ENCODE measurements at regions not wholly inside any gene's neighbourhood (a gene's known extent, or its start where the extent isn't known, plus 50 kb on each side); places are given as distances from the start of the nearest gene placed in this dataset.
"Not testable (repeated sequence)": the region's sequence is repeated elsewhere in the genome, so short reads cannot be mapped to it uniquely, and the experiment has no call there.

DNA sequence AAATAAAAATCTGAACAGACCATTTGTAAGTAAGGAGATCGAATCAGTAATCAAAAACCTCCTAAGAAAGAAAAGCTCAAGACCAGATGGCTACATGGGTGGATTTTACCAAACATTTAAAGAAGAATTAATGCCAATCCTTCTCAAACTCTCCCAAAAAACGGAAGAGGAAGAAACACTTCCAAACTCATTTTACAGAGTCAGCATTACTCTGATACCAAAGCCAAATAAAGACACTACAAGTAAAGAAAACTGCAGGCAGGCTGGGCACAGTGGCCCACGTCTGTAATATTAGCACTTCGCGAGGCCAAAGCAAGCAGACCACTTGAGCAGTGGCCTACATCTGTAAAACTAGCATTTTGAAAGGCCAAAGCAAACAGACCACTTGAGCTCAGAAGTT is 159.8 kb downstream of the DPY19L2 start:
- Histone ChIP-seq H3K27me3 (ENCODE audit: control insufficient read depth, insufficient read depth, low read length) (no peaks in the 10 kb centered on the region), H3K4me1 (ENCODE audit: control insufficient read depth, insufficient read depth, low read length) (no peaks in the 10 kb centered on the region), H3K36me3 (ENCODE audit: control insufficient read depth, insufficient read depth, low read length) (no peaks in the 10 kb centered on the region), H3K4me3 (ENCODE audit: low read length) (no peak overlapping the region), H3K27ac (ENCODE audit: low read length) (no peak overlapping the region), H3K9me3 (ENCODE audit: control insufficient read depth, insufficient read depth, low read length) (no peaks in the 10 kb centered on the region)
- no peak for DNase-seq (ENCODE audit: low read depth, low spot score)
- no CpG with 5 or more reads among the region's 5 CpGs for WGBS (ENCODE audit: insufficient coverage, insufficient read length)

DNA sequence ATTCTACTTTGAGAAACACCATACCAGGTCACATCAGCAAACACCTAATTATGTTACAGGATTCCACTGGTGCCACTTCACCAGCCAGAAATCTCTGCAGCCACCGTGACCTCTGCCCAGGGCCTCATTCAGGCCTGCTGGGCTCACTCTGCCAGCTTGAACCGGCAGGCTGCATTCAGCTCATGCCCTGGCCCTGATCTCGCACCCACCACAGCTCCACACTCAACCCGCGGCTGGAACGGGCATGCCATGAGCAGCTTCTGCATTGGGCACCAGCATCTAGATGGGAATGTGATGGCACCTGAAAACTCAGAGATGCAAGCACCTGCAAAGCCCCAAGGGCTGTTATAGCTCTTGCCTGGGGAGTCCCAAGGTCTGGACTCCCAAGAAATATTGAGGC is 168.7 kb downstream of the DPY19L2 start:
- H3K27me3 ChIP-seq (ENCODE audit: control insufficient read depth, insufficient read depth, low read length) = no peaks in the 10 kb centered on the region
- H3K27ac ChIP-seq (ENCODE audit: low read length) = no peak overlapping the region
- no peaks in the 10 kb centered on the region for H3K4me1 ChIP-seq (ENCODE audit: control insufficient read depth, insufficient read depth, low read length)
- H3K4me3 ChIP-seq (ENCODE audit: low read length) = no peak overlapping the region
- H3K36me3 ChIP-seq (ENCODE audit: control insufficient read depth, insufficient read depth, low read length) = no peaks in the 10 kb centered on the region
- no CpG with 5 or more reads among the region's 6 CpGs for WGBS (ENCODE audit: insufficient coverage, insufficient read length)
- no peak for DNase-seq (ENCODE audit: low read depth, low spot score)
- no peaks in the 10 kb centered on the region for H3K9me3 ChIP-seq (ENCODE audit: control insufficient read depth, insufficient read depth, low read length)

DNA sequence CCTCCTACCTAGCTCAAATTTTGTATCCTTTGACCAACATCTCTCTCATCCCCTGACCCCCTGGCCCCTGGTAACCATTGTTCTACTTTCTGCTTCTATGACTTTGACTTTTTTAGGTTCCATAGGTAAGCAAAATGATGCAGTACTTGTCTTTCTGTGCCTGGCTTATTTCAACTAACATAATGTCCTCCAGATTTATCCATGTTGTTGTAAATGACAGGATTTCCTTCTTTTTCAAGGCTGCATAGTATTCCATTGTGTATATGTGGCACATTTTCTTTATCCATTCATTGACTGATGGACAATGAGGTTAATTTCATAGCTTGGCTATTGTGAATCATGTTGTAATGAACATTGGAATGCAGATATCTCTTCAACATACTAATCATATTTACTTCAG is 170.1 kb downstream of the DPY19L2 start:
- Histone ChIP-seq H3K4me3 (ENCODE audit: low read length) (no peak overlapping the region), H3K36me3 (ENCODE audit: control insufficient read depth, insufficient read depth, low read length) (no peaks in the 10 kb centered on the region), H3K27ac (ENCODE audit: low read length) (no peak overlapping the region), H3K27me3 (ENCODE audit: control insufficient read depth, insufficient read depth, low read length) (no peaks in the 10 kb centered on the region), H3K4me1 (ENCODE audit: control insufficient read depth, insufficient read depth, low read length) (no peaks in the 10 kb centered on the region), H3K9me3 (ENCODE audit: control insufficient read depth, insufficient read depth, low read length) (no peaks in the 10 kb centered on the region)
- no peak for DNase-seq (ENCODE audit: low read depth, low spot score)

DNA sequence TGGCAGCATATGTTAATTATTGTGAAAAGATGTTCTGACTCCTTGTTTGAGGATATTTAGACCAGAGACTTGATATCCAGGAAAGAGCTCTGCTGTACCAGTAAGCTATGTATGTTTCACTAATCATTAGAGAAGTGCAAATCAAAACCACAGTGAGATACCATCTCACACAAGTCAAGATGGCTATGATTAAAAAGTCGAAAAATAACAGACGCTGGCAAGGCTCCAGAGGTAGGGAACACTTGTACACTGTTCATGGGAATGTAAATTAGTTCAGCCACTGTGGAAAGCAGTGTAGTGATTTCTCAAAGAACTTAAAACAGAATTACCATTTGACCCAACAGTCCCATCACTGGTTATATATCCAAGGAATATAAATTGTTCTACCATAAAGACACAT is 171.6 kb downstream of the DPY19L2 start:
- Histone ChIP-seq H3K27ac (ENCODE audit: low read length) (no peak overlapping the region), H3K36me3 (ENCODE audit: control insufficient read depth, insufficient read depth, low read length) (no peaks in the 10 kb centered on the region), H3K27me3 (ENCODE audit: control insufficient read depth, insufficient read depth, low read length) (no peaks in the 10 kb centered on the region), H3K4me3 (ENCODE audit: low read length) (no peak overlapping the region), H3K9me3 (ENCODE audit: control insufficient read depth, insufficient read depth, low read length) (no peaks in the 10 kb centered on the region), H3K4me1 (ENCODE audit: control insufficient read depth, insufficient read depth, low read length) (no peaks in the 10 kb centered on the region)
- WGBS (ENCODE audit: insufficient coverage, insufficient read length) = no CpG with 5 or more reads among the region's 2 CpGs
- no peak for DNase-seq (ENCODE audit: low read depth, low spot score)

DNA sequence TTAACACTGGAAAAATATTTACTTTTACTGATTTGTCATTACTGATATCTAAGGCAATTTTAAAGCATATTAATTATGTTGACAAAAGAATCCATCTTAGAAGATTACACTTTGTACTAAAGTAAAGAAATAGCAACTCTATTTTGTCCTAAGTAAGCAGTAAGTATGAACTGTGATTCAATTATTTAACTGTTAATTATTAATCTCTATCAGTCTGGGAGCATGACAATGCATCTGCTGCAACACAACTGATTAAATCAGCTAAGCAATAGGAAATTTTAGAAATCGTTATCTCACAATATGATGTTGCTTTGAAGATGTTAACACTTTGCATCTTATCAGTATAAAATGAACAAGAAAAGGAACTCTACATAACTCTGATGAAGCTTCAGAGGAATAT is 172.3 kb downstream of the DPY19L2 start:
- no peak for DNase-seq (ENCODE audit: low read depth, low spot score)
- no peak overlapping the region for H3K27ac ChIP-seq (ENCODE audit: low read length)
- H3K4me1 ChIP-seq (ENCODE audit: control insufficient read depth, insufficient read depth, low read length) = no peaks in the 10 kb centered on the region
- no peaks in the 10 kb centered on the region for H3K27me3 ChIP-seq (ENCODE audit: control insufficient read depth, insufficient read depth, low read length)
- no peaks in the 10 kb centered on the region for H3K9me3 ChIP-seq (ENCODE audit: control insufficient read depth, insufficient read depth, low read length)
- H3K36me3 ChIP-seq (ENCODE audit: control insufficient read depth, insufficient read depth, low read length) = no peaks in the 10 kb centered on the region
- WGBS (ENCODE audit: insufficient coverage, insufficient read length) = no CpG with 5 or more reads among the region's 1 CpG
- no peak overlapping the region for H3K4me3 ChIP-seq (ENCODE audit: low read length)

DNA sequence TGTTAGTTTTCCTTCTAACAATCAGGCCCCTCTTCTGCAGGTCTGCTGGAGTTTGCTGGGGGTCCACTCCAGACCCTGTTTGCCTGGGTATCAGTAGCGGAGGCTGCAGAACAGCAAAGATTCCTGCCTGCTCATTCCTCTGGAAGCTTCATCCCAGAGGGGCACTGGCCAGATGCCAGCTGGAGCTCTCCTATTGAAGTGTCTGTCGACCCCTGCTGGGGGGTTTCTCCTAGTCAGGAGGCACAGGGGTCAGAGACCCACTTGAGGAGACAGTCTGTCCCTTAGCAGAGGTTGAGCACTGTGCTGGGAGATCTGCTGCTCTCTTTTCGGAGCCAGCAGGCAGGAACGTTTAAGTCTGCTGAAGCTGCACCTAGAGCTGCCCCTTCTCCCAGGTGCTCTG is 174.9 kb downstream of the DPY19L2 start:
- H3K36me3 ChIP-seq (ENCODE audit: control insufficient read depth, insufficient read depth, low read length); H3K27ac ChIP-seq (ENCODE audit: low read length); DNase-seq (ENCODE audit: low read depth, low spot score); H3K9me3 ChIP-seq (ENCODE audit: control insufficient read depth, insufficient read depth, low read length); H3K4me3 ChIP-seq (ENCODE audit: low read length); H3K27me3 ChIP-seq (ENCODE audit: control insufficient read depth, insufficient read depth, low read length); H3K4me1 ChIP-seq (ENCODE audit: control insufficient read depth, insufficient read depth, low read length): not testable (repeated sequence)
- WGBS (ENCODE audit: insufficient coverage, insufficient read length) = no CpG with 5 or more reads among the region's 4 CpGs

DNA sequence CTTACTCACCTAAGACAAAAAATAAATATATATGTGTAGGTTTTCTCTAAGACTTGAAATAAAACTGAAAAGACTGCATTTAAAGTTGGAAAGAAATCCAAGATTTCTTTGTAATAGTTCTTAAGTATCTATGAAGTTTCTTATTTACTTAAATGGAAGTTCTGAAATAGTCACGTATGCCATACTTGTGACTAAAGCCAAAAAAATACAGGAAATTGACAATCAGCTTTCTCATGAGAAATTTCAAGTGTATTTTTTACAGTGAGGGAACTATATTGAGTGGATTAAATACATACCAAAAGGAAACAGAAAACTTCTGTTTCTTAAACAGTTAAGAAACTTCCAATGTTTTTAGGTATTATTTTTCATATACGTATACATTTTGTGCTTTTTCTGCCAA is 188.1 kb downstream of the DPY19L2 start:
- no peaks in the 10 kb centered on the region for H3K4me1 ChIP-seq (ENCODE audit: control insufficient read depth, insufficient read depth, low read length)
- DNase-seq (ENCODE audit: low read depth, low spot score) = no peak
- no peaks in the 10 kb centered on the region for H3K36me3 ChIP-seq (ENCODE audit: control insufficient read depth, insufficient read depth, low read length)
- H3K27ac ChIP-seq (ENCODE audit: low read length) = no peak overlapping the region
- no CpG with 5 or more reads among the region's 2 CpGs for WGBS (ENCODE audit: insufficient coverage, insufficient read length)
- no peaks in the 10 kb centered on the region for H3K27me3 ChIP-seq (ENCODE audit: control insufficient read depth, insufficient read depth, low read length)
- H3K9me3 ChIP-seq (ENCODE audit: control insufficient read depth, insufficient read depth, low read length) = no peaks in the 10 kb centered on the region
- no peak overlapping the region for H3K4me3 ChIP-seq (ENCODE audit: low read length)

DNA sequence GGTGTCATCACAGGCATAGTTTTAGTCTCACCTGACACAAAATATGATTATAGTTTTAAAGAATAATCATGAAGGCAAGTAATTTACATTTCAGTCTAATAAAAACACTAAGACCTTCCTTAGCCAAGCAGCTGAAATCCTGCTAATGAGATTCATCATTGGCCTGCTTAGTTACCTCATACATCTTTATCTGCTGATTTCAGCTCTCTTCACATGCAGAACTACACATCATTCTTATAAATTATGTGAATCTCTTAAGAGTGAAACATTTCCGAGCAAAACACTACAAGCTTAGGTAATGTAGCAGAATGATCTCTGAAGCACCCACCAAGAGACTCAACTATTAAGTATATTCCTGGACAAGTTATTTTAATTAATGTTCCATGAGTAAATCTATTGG is 198.1 kb downstream of the DPY19L2 start:
- no peak overlapping the region for H3K4me3 ChIP-seq (ENCODE audit: low read length)
- no peaks in the 10 kb centered on the region for H3K27me3 ChIP-seq (ENCODE audit: control insufficient read depth, insufficient read depth, low read length)
- no peak overlapping the region for H3K27ac ChIP-seq (ENCODE audit: low read length)
- H3K36me3 ChIP-seq (ENCODE audit: control insufficient read depth, insufficient read depth, low read length) = no peaks in the 10 kb centered on the region
- no CpG with 5 or more reads among the region's 1 CpG for WGBS (ENCODE audit: insufficient coverage, insufficient read length)
- DNase-seq (ENCODE audit: low read depth, low spot score) = no peak
- no peaks in the 10 kb centered on the region for H3K4me1 ChIP-seq (ENCODE audit: control insufficient read depth, insufficient read depth, low read length)
- H3K9me3 ChIP-seq (ENCODE audit: control insufficient read depth, insufficient read depth, low read length) = no peaks in the 10 kb centered on the region

DNA sequence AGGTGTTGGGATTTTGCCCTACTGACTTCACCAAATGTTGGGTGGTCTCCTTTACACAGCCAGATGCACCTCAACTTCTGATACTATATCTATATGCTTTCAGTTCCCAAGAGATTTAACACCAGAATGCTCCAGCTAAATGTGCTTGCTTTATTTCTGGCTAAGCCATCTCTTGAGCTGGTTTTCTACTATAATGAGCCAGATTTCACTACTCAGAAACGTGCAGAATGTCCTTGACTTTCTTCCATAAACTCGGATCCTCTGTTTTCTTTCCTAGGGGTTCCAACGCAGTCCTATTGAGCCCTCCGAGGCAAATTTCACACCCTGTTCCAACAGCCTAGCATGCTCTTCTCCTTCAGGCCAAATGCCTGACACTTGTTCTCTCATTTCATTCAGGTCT is 200.3 kb downstream of the DPY19L2 start:
- no peaks in the 10 kb centered on the region for H3K9me3 ChIP-seq (ENCODE audit: control insufficient read depth, insufficient read depth, low read length)
- no peaks in the 10 kb centered on the region for H3K4me1 ChIP-seq (ENCODE audit: control insufficient read depth, insufficient read depth, low read length)
- H3K4me3 ChIP-seq (ENCODE audit: low read length) = no peak overlapping the region
- no peaks in the 10 kb centered on the region for H3K27me3 ChIP-seq (ENCODE audit: control insufficient read depth, insufficient read depth, low read length)
- WGBS (ENCODE audit: insufficient coverage, insufficient read length) = no CpG with 5 or more reads among the region's 4 CpGs
- no peak for DNase-seq (ENCODE audit: low read depth, low spot score)
- H3K36me3 ChIP-seq (ENCODE audit: control insufficient read depth, insufficient read depth, low read length) = no peaks in the 10 kb centered on the region
- no peak overlapping the region for H3K27ac ChIP-seq (ENCODE audit: low read length)

DNA sequence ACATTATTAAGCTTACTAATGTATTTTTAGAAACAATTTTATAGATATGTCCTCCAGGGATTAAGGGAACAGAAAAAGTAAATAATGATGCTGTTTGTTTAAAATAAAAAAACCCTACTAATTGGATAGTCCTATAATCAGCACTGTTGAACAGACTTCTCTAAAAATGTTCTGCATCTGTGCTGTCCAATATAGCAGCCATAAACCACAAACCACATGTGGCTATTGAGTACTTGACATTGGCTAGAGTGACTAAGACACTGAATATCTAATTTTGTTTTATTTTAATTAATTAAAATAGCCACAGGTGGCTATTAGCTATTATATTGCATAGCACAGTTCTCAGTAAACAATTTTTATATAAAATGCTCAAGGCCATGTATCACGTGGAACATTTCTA is 210.4 kb downstream of the DPY19L2 start:
- H3K4me3 ChIP-seq (ENCODE audit: low read length) = no peak overlapping the region

DNA sequence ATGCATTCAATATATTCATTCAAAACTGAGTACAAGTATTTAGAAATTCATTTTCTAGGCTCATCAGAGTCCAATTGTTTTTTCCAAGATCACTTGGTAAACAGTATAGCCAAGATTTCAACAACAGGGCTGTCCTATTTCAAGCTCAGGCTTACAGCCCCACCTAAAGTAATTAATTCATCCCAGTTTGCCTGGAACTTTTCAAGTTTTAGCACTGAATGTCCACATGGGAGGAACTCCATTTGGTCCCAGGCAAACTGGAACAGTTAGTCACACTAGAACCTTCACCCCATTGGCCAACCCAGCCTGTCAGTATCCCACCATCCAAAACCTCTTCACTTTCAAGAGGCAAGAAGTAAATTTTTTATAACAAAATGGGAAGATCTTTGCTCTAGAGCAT is 210.9 kb downstream of the DPY19L2 start:
- H3K27me3 ChIP-seq (ENCODE audit: control insufficient read depth, insufficient read depth, low read length) = no peaks in the 10 kb centered on the region
- H3K9me3 ChIP-seq (ENCODE audit: control insufficient read depth, insufficient read depth, low read length) = no peaks in the 10 kb centered on the region
- H3K27ac ChIP-seq (ENCODE audit: low read length) = no peak overlapping the region
- no peak for DNase-seq (ENCODE audit: low read depth, low spot score)
- H3K36me3 ChIP-seq (ENCODE audit: control insufficient read depth, insufficient read depth, low read length) = no peaks in the 10 kb centered on the region
- H3K4me3 ChIP-seq (ENCODE audit: low read length) = no peak overlapping the region
- no peaks in the 10 kb centered on the region for H3K4me1 ChIP-seq (ENCODE audit: control insufficient read depth, insufficient read depth, low read length)

More for the DNA sequence above, 210.4 kb downstream of the DPY19L2 start:
- no peak for DNase-seq (ENCODE audit: low read depth, low spot score)
- no CpG with 5 or more reads among the region's 1 CpG for WGBS (ENCODE audit: insufficient coverage, insufficient read length)
- Histone ChIP-seq H3K36me3 (ENCODE audit: control insufficient read depth, insufficient read depth, low read length) (no peaks in the 10 kb centered on the region), H3K4me1 (ENCODE audit: control insufficient read depth, insufficient read depth, low read length) (no peaks in the 10 kb centered on the region), H3K27ac (ENCODE audit: low read length) (no peak overlapping the region), H3K27me3 (ENCODE audit: control insufficient read depth, insufficient read depth, low read length) (no peaks in the 10 kb centered on the region), H3K9me3 (ENCODE audit: control insufficient read depth, insufficient read depth, low read length) (no peaks in the 10 kb centered on the region)
